IPS-18c (cell line): ENCODE measurements at regions not wholly inside any gene's neighbourhood (a gene's known extent, or its start where the extent isn't known, plus 50 kb on each side); places are given as distances from the start of the nearest gene placed in this dataset.
"Not testable (repeated sequence)": the region's sequence is repeated elsewhere in the genome, so short reads cannot be mapped to it uniquely, and the experiment has no call there.

Experiments
- H3K4me3 ChIP-seq: 2 replicates; pipeline ENCODE4 v1.7.0; 2013; ENCODE audit warnings: low read depth, mild to moderate bottlenecking, low read length, moderate library complexity; ENCODE audit not compliant: insufficient read depth
- H3K9me3 ChIP-seq: one replicate; pipeline ENCODE4 v1.6.1; 2013; ENCODE audit warnings: mild to moderate bottlenecking, low read length, moderate library complexity; ENCODE audit not compliant: control insufficient read depth, insufficient read depth

- Histone ChIP-seq H3K9me3 (peaks cover 3% of the 10 kb centered on the region), H3K4me3 (no peak overlapping the region)
Observed at GRCh38 chr1:194062962-194063361, 876.5 kb upstream of the B3GALT2 start.

DNA sequence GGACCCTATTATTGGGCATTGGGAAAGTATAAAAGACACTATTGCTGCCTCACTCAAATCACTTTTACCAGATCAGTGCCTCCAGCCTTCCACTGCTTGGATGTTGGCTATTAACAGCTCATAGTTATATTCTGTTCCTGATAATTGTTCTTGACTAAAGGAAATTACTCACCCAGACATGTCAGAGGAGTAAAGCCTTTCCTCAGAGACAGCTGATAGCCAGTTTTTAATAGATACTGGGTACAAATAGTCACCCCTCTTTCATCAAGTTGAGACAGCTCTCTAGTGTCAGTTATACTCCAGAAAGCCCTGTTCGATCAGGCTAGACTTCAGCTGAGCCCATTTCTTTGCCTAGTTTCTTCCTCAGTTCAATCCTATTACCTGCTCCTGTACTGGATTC, 876.1 kb upstream of the B3GALT2 start:
- Histone ChIP-seq H3K4me3 (no peak overlapping the region), H3K9me3 (peaks cover 3% of the 10 kb centered on the region)

DNA sequence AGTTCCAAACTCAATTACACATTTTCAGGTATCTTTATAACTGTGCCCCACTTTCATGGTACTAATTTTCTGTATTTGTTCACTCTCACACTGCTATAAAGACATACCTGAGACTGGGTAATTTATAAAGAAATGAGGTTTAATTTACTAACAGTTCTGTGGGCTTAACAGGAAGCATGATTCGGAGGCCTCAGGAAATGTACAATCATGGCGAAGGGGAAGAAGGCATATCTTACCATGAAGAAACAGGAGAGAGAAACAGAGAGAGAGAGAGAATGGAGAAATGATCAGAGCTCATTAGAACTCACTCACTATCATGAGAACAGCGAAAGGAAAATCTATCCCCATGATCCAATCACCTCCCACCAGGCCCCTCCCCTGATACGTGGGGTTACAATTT, 874.1 kb upstream of the B3GALT2 start:
- Histone ChIP-seq H3K9me3 (peaks cover 6% of the 10 kb centered on the region), H3K4me3 (no peak overlapping the region)

DNA sequence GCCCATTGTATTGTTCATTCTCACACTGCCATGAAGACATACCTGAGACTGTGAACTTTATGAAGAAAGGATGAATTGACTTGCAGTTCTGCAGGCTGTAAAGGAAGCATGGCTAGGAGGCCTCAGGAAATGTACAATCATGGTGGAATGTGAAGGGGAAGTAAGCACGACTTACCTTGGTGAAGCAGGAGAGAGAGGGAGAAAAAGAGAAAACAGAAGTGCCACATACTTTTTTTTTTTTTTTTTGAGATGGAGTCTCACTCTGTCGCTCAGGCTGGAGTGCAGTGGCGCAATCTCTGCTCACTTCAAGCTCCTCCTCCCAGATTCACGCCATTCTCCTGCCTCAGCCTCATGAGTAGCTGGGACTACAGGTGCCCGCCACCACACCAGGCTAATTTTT, 871.9 kb upstream of the B3GALT2 start:
- H3K4me3 ChIP-seq, H3K9me3 ChIP-seq: not testable (repeated sequence)

GRCh38 chr1:194056169-194056568, 869.8 kb upstream of the B3GALT2 start:
- peaks cover 6% of the 10 kb centered on the region for H3K9me3 ChIP-seq
- no peak overlapping the region for H3K4me3 ChIP-seq

- no peak overlapping the region for H3K4me3 ChIP-seq
- peaks cover 6% of the 10 kb centered on the region for H3K9me3 ChIP-seq
Observed at GRCh38 chr1:194055536-194055935, 869.1 kb upstream of the B3GALT2 start.

- Histone ChIP-seq H3K9me3 (peaks cover 5% of the 10 kb centered on the region), H3K4me3 (no peak overlapping the region)
Observed at GRCh38 chr1:194052514-194053338, 866.3 kb upstream of the B3GALT2 start.

DNA sequence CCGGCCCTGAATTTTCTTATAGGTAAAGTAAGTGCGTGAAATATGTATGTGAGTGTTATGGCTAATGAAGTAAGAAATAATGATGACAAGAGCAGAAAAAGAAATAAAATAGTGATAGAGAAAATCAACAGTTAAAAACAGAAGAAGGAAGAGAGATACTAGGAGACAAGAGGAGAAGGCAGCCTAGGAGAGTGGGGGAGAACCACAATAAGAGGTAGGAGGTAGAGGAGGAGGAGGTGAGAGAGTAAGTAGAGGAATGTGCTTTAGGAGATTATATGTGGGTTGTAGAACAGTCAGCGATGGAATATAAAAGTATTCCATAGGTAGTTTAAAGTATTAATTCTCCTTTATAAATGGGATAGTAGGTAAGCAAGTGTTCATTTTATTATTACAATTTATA, 861.5 kb upstream of the B3GALT2 start:
- Histone ChIP-seq H3K9me3 (peaks cover 2% of the 10 kb centered on the region), H3K4me3 (no peak overlapping the region)

DNA sequence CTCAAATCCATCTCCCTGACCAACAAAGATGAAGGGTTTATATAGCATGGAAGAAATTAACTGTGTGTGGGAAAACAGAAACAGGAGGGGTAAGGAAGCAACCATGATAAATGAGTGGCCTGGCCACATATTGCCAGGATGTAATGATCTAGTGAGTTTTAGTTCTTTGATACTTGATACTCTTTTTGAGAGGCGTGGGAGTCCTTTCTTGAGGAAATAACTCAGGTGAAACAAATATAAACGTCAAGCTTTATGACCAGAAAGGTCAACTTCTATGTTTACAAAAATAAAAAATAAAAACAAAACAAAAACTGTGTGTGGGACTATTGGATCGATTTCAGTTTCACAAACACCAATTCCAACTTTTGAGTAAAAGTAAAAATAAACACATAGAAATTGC, 860.8 kb upstream of the B3GALT2 start:
- Histone ChIP-seq H3K9me3 (peaks cover 2% of the 10 kb centered on the region), H3K4me3 (no peak overlapping the region)

DNA sequence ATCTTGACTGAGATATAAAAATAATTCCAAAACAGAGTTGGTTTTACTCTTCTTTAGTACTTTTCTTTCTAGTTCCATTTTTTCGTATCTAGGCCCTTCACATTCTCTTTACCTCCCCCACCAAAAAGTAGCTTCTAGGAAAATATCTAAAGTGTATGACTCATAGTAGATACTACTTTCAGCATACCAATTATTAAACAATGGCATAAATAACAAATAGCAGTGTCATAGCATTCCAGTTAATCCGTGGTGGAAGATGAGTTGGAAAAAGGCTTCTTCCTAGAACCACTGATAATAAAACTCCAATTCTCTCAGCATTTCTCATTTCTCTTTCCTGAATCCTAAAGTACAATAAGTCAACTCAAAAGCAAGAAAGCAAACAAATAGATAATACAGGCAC, 859.0 kb upstream of the B3GALT2 start:
- H3K9me3 ChIP-seq = peaks cover 2% of the 10 kb centered on the region
- no peak overlapping the region for H3K4me3 ChIP-seq

- H3K4me3 ChIP-seq = no peak overlapping the region
- peaks cover 2% of the 10 kb centered on the region for H3K9me3 ChIP-seq
Observed at GRCh38 chr1:194044892-194045291, 858.5 kb upstream of the B3GALT2 start.

DNA sequence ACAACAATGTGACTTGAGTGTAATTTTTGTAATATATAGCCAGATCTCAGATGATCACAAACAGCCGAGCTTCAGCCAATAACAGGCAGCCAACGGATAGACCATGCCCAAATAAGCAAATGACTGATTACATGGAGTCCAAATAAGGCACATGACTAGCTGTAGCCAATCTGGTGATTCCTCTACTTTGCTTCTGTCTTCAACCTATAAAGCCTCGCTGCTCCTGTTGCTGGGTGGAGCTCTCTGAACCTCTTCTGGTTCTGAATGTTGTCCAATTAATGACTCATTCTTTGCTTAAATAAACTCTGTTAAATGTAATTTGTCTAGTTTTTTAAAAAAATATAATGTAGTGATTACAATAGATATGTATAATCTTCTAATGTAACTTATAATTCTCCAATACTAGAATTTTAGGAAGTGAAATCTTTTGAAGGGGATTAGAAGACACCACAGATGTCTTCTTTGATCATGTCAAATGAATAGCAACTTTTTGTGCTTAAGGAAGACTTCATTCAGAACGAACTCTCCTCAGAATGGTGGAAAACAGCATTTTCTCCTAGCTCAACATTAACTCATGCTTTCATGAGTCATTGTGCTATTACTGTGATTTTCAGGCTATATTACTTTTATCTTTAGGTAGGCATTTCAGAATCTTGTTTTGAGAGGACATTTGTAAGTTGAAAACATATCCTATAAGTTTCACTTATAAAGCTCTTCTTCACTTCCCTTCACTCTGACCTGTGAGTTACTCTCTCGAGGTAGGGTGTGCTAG, 857.8 kb upstream of the B3GALT2 start:
- no peaks in the 10 kb centered on the region for H3K9me3 ChIP-seq
- no peak overlapping the region for H3K4me3 ChIP-seq

- H3K9me3 ChIP-seq = no peaks in the 10 kb centered on the region
- H3K4me3 ChIP-seq = no peak overlapping the region
Observed at GRCh38 chr1:194042736-194043135, 856.3 kb upstream of the B3GALT2 start.

DNA sequence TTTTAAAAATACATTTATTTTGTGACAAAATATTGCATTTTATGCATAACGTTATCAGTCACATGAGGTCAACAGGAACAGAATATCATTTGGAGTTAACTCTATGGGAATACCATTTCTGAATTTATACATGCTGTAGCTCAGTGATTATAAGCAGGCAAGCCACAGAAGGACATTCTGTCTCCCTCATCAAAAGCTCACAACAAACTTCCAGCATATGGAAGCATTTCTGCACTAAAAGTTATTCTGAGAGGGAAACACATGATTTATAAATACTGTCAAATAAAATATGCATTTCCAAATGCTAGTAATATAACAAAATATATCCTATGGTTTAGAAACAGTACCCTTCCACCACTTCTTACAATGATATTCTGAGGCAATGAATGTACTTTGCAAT, 854.1 kb upstream of the B3GALT2 start:
- Histone ChIP-seq H3K9me3 (no peaks in the 10 kb centered on the region), H3K4me3 (no peak overlapping the region)

DNA sequence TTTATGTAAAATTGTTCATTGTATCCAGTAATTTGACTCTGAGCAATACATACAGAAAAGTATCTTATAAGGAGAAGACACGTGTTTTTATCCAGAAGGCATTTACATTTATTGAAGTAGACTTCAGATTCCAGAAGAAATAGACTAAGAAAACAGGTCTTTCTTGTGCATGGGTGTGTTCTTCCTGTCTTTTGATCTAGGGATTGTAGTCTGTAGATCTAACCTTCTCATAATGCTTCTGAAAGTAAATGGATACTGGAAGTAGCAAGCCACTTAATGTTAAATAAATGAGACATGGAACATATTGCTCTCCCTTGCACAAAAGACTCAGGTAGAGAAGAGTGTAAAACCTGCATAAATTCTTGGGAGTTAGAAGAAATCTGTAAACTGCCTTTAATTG, 853.2 kb upstream of the B3GALT2 start:
- Histone ChIP-seq H3K9me3 (no peaks in the 10 kb centered on the region), H3K4me3 (no peak overlapping the region)

DNA sequence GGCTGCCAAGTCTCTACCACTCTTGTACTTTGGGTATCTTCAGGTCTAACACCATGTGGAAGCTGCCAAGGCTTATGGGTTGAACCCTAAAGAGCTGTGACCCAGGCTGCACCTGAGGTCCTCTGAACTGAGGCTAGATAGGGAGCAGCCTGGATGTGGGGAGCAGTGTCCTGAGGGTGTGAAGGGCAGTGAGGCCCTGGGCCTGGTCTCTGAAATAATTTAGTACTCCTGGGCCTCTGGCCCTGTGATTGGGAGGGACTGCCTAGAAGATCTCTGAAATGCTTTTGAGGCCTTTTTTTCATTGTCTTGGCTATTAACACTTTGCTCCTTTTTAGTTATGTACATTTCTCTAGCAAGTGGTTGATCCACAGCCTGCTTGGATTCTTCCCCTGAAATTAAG, 847.2 kb upstream of the B3GALT2 start:
- H3K4me3 ChIP-seq = no peak overlapping the region; the same call in 1 of the 2 replicates

DNA sequence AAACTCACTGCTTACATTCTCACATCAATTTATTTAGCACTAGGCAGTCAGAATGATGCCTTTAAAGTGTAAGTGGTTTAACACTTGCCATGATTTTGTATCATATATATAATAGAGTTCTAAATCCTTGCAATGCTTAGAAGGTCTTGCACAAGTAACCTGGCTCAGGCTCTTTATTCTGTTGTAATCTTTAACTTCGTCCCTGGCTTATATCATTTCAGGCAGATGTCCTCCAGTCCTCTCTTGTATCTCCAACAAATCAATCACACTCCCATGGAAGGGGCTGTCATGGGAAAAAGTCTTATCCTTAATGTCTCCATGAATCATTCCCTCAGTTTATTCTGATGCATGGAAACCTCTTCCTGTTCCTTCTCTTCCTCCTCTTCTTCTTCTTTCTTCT, 841.6 kb upstream of the B3GALT2 start:
- Histone ChIP-seq H3K4me3 (no peak overlapping the region), H3K9me3 (peaks cover under 1% of the 10 kb centered on the region)

More for the DNA sequence above, 847.2 kb upstream of the B3GALT2 start:
- H3K9me3 ChIP-seq = peaks cover 4% of the 10 kb centered on the region

GRCh38 chr1:194026422-194026821, 840.0 kb upstream of the B3GALT2 start:
- H3K9me3 ChIP-seq = no peaks in the 10 kb centered on the region
- H3K4me3 ChIP-seq = no peak overlapping the region
